SH-SY5Y (cell line): ENCODE measurements at regions not wholly inside any gene's neighbourhood (a gene's known extent, or its start where the extent isn't known, plus 50 kb on each side); places are given as distances from the start of the nearest gene placed in this dataset.

Experiments used
- GATA2 ChIP-seq: IDR thresholded peaks from 2 replicates; pipeline ENCODE4 v1.6.1; 2011; ENCODE audit warnings: mild to moderate bottlenecking, low read depth, low read length
- GATA3 ChIP-seq: IDR thresholded peaks from 2 replicates; pipeline ENCODE4 v1.6.1; 2011; ENCODE audit warnings: low read depth, mild to moderate bottlenecking, low read length, moderate library complexity

GRCh38 chr7:67716729-67717128 lies 720.1 kb downstream of the TYW1 start:
- TF ChIP-seq GATA3 (no peak), GATA2 (no peak)
